ENCODE measurements at regions not wholly inside any gene's neighbourhood (a gene's known extent, or its start where the extent isn't known, plus 50 kb on each side); places are given as distances from the start of the nearest gene placed in this dataset.

DNA sequence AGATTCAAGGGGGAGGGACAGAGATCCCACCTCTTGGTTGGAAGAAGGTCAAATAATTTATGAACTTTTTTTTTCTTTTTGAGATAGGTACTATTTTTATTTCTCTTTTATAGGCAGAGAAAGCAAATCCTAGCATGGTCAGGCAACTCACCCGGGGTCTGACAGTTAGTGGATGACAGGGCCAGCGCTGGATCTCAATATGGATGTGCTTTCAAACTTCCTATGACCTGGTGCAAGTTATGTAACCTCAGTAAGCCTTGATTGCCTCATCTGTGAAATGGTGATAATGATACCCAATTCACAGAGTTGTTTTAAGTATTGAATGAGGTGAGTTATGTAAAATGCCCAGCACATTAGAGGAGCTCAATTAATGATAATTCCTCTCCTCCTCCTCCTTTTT, 86.8 kb upstream of the MEF2A start:
- TF ChIP-seq, protein P1, sequence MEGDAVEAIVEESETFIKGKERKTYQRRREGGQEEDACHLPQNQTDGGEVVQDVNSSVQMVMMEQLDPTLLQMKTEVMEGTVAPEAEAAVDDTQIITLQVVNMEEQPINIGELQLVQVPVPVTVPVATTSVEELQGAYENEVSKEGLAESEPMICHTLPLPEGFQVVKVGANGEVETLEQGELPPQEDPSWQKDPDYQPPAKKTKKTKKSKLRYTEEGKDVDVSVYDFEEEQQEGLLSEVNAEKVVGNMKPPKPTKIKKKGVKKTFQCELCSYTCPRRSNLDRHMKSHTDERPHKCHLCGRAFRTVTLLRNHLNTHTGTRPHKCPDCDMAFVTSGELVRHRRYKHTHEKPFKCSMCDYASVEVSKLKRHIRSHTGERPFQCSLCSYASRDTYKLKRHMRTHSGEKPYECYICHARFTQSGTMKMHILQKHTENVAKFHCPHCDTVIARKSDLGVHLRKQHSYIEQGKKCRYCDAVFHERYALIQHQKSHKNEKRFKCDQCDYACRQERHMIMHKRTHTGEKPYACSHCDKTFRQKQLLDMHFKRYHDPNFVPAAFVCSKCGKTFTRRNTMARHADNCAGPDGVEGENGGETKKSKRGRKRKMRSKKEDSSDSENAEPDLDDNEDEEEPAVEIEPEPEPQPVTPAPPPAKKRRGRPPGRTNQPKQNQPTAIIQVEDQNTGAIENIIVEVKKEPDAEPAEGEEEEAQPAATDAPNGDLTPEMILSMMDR (IDR thresholded peaks at IDR 0.05; ENCODE audit: insufficient read depth, low read depth, low read length) = no peak

DNA sequence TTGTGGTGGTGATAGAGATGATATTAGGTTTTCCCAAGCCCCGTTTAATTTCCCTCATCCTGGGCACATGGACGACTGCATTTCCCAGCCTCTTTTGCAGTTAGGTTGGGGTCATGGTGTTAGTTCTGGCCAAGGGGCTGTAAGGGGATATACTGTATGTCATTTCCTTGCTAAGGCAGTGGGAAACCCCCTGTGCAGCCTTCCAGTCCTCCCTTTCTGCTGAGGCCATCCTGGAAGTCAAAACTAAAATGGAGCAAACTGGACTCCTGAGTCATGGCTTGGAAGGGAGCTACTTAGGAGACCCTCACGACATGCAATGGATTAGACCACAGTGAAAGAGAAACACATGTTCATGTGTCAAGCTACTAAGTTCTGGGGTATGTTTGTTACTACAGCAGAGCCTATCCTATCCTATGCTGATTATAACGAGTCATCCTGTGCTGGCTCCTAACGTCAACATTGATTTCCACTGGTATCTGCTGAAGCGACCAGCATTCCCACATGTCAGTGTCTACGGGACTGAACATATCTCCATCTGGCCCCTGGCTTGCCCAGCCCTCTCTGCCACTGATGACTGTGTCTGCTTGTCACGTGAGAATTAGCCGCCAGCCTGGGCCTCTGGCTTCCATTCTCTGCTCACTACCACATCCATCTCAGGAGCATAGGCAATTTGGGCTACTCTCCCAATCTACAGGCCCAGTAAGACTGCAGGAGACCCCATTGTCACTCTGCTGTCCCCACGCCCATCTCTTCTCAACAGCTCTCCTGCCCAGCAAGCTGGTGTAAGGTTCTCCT, 85.6 kb upstream of the MEF2A start:
- no peak overlapping the region for H3K4me3 ChIP-seq (ENCODE audit: low read depth, low read length)
- TF ChIP-seq, protein P1 (IDR thresholded peaks at IDR 0.05; ENCODE audit: insufficient read depth, low read depth, low read length) = no peak
- no peak for DNase-seq (ENCODE audit: low read depth)

More for the DNA sequence above, 86.8 kb upstream of the MEF2A start:
- no peak overlapping the region for H3K4me3 ChIP-seq (ENCODE audit: low read depth, low read length)
- no peak for DNase-seq (ENCODE audit: low read depth)

- H3K4me3 ChIP-seq (ENCODE audit: low read depth, low read length) = no peak overlapping the region
- DNase-seq (ENCODE audit: low read depth) = no peak
- TF ChIP-seq, protein P1 (IDR thresholded peaks at IDR 0.05; ENCODE audit: insufficient read depth, low read depth, low read length) = no peak
Observed at GRCh38 chr15:99481113-99481950, 84.5 kb upstream of the MEF2A start.

- no peak overlapping the region for H3K4me3 ChIP-seq (ENCODE audit: low read depth, low read length)
- TF ChIP-seq, protein P1 (IDR thresholded peaks at IDR 0.05; ENCODE audit: insufficient read depth, low read depth, low read length) = no peak
- no peak for DNase-seq (ENCODE audit: low read depth)
Observed at GRCh38 chr15:99481951-99482230, 83.9 kb upstream of the MEF2A start.

DNA sequence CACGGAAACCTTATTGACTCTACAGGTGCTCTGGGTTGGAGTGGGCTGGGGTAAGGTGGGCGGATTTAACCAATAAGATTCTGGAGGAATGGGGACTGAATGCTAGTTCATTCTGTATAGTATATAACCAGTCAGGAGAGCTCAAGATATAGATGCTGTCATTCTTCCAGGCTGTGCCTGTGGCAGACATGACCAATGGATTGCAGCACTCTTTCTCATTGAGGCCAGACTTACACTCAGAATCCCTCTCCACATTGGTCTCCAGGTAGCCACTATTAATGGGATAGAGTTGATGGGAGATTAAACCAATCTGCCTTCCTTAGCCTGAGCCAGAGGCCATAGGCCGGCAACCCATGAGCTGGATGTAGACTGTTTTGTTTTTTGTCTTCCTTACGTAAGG, 82.8 kb upstream of the MEF2A start:
- DNase-seq (ENCODE audit: low read depth) = no peak
- TF ChIP-seq, protein P1 (IDR thresholded peaks at IDR 0.05; ENCODE audit: insufficient read depth, low read depth, low read length) = no peak
- H3K4me3 ChIP-seq (ENCODE audit: low read depth, low read length) = no peak overlapping the region

GRCh38 chr15:99485153-99485961, 80.4 kb upstream of the MEF2A start:
- TF ChIP-seq, protein P1 (IDR thresholded peaks at IDR 0.05; ENCODE audit: insufficient read depth, low read depth, low read length) = no peak
- no peak for DNase-seq (ENCODE audit: low read depth)
- H3K4me3 ChIP-seq (ENCODE audit: low read depth, low read length) = no peak overlapping the region
